Left kidney (tissue), 1 donor: ENCODE measurements at regions not wholly inside any gene's neighbourhood (a gene's known extent, or its start where the extent isn't known, plus 50 kb on each side); places are given as distances from the start of the nearest gene placed in this dataset.

Experiments used
- DNase-seq: peaks from one replicate; pipeline ENCODE4 v3.0.0-alpha.2; 2013

DNA sequence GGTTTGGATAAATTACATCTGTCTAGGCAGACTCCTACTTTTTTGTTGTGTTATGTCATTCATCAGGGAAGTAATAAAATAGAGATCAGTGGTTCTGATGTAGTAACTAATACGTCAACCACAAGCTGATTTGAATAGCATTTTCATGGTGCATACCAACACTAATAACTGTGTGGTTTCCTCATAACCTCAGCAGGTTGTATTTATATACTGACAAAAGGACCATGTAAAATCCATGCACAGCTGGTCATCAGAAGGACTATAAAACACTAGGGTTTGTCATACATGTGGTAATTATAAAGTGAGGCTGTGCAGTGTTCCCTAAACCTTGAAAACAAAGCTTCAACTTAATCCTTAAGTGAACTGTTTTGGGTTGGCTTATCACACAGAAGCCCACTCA lies 216.8 kb upstream of the RBMS3 start:
- DNase-seq = no peak

DNA sequence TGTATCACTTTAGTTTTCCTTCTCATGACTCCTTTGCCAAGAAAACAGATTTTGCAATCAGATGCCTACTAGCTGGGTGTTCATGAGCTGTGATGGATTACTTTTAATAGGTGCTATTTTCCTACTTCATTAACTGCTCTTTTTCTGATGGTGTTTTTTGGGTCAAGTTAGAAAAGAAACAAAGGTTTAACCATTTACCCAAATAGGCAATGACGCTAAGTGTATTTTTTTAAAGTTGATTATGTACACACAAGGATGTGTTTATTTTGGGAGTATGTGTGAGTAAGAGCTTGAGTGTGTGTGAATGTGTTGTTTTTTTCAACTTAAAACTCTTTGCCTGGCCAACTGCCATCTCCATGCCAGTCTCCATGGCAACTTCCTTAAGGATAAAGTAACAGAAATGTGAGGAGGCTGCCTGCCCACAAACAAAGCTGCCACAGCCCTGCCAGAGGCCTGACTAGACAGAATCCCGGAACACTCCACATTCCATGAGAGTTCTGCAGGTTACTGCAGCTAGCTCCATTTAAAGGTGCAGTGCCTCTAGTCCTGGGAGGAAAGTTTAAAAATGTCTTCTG lies 215.6 kb upstream of the RBMS3 start:
- DNase-seq = peak; percentile 85

DNA sequence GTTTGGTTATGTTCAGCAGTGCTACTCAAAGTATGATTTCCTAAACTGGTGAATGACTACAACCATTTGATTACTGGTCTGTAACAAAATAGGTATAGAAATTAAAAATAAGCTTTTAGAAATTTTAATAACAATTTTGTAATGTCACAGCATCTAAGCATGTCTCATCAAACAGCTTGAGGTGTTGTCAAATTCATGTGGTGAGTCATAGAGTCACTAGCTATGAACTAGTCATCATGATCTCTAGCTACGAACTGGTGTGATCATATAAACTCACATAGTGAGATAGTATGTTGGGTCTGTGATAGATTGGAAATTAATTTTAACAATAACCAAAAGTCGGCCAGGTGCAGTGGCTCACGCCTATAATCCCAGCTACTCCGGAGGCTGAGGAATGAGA lies 213.9 kb upstream of the RBMS3 start:
- DNase-seq = no peak

DNA sequence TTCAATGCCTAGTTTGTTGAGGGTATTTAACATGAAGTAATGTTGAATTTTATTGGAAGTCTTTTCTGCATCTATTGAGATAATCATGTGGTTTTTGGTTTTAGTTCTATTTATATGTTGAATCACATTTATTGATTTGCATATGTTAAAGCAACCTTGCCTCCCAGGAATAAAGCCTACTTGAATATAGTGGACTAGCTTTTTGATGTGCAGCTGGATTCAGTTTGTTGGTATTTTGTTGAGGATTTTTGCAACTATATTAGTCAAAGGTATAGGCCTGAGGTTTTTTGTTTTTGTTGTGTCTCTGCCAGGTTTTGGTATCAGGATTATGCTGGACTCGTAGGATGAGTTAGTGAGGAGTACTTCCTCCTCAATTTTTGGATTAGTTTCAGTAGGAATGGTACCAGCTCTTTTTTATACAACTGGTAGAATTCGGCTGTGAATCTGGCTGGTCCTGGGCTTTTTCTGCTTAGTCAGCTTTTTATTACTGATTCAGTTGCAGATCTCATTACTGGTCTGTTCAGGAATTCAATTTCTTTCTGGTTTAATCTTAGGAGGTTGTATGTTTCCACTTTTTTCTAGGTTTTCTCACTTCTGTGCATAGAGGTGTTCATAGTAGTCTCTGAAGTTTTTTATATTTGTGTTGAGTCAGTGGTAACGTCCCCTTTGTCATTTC lies 209.8 kb upstream of the RBMS3 start:
- DNase-seq = no peak

DNA sequence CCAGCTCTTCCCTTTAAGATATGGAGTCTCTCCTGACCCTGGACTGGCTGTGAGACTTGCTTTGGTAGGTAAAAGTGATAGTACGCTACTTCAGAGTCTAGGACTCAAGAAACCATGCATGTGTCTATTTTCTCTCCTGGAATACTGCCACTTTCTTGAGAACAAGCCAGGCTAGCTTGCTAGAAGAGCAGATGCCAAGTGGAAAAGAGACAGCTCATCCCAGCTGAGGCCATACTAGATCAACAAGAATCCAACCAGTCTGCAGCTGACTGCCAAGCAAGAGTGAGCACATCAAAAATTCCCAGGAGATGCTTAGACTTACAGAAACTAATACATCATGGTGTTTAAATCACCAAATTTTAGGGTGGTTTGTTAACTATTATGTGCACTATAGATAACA lies 208.3 kb upstream of the RBMS3 start:
- DNase-seq = no peak

DNA sequence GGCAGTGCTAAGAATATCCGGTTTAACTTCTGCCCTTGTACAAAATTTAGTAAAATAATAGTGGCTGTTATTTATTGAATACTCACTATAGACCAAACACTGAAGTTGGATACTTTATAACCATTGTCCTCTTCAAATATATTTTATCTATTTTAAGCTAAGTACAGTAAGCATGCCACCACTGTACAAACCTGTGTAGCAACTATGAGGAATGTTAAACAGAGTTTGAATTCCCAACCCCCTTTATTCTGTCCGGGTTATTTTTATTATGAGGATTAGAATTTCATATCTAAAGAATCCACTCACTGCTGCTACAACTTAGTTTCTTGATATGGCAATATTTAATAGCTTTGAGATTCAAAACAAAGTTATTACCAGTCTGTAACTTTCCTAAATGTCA lies 203.5 kb upstream of the RBMS3 start:
- DNase-seq = no peak

DNA sequence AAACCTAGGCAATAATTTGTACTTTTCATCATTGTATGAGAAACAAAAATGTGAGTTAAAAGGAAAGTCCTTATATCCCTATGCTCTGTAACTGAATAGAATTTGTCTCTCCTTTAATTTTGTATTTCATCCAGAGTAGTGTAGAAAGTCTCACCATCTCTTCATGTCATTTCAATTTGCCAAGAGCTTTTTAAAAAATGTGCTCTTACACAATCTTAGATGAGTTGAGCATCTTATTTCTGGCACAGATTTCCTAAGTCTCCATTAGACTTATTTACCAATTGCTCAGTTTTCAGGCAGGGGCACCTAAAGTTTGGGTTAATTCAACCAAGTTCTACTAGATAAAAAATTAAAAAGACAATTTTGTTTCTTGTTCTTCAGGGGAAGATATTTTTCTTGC lies 201.5 kb upstream of the RBMS3 start:
- DNase-seq = no peak

DNA sequence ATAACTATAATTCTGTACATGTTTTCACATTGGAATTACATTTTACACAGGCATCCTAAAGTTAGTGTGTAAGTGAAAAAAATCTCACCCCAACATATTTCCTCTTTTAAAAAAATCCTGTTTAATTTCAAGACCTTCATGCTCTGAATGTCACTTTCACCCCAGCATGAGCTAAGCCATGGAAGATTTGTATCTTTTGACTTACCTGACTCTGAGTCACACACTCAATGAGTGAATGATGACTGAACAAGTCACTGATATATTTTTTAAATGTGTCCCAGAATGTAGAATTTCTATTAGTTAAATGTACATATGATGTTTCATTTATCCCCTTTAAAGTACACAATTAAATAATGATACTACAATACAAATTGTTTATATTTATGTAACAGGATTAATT lies 199.9 kb upstream of the RBMS3 start:
- DNase-seq = no peak

DNA sequence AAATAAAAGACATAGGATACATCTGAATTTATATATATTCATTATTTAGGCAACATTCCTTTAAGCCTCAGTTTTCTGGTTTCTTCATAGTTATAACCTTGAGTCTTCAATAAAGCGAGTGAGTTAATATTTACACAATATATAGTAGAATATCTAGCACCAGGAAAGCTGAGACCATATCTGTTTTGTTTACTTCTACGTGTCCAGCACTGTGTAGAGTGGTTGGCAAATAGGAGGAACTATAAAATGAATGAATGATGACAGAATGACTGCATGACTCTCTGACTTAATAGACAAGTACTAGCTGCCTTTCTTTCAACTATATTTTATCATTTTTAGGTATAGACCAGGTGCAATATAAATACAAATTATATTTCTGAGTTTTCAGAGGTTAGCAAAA lies 197.8 kb upstream of the RBMS3 start:
- no peak for DNase-seq

DNA sequence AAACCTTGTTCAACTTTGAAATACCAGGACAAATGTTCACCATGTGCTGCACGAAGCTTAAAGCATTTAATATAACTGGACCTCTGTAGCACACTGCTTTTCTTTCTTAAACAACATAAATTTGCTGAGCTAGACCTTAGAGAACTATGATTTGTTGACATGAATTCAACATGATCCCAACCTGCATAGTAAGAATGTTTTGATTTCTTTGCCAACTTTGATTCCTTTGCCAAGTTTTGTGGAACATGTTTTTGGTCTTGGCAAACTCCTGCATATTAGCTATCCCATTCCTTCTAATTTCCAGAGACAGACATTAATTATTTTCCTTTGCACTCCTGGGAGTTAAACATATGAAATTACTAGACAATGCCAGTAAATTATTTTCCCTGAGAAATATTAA lies 197.2 kb upstream of the RBMS3 start:
- DNase-seq = no peak

DNA sequence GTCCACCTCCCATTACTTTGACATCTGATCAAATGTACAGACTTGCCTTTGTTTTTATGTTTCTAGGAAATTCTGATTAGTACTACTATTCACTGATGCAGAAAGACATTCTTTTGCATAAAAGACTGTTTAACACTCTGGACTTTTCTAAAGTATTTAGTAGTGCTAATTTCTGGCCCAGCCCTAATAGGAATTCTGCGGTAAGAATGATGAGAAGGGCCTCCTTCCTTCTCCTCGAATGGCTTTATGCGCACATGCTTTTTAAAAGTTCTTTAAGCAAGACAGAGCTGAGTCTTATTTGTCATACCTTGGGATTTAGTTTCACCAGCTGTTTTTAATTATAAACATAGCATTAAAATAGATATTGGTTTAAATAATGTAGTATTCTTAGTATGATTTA lies 192.3 kb upstream of the RBMS3 start:
- no peak for DNase-seq

DNA sequence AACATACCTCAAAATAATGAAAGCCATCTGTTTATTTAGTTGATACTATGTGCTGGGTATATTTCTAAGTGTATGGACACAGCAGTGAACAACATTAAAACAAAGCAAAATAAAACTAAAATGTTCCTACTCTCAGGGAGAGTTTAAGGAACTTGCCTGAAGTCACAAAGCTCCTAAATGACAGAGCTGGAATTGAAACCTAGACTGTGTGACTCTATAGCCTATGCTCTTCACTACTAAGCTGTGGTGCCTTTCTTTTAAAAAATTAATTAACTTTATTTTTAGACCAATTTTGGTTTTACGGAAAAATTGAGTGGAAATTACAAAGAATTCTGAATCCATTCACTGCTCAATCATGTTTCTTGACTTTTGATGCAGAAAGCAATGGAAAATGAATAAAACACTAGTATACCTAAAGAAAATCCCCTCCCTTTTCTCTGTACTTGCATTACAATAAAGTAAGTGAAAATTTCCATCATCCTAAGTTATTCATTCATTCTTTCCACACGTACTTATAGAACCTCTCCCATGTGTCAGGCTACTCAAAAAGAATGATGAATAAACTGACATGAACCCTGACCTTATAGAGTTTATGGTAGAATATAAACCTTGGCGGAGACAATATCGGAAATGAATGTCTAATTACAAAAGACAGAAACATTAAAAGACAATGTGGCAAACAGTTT lies 189.8 kb upstream of the RBMS3 start:
- DNase-seq = no peak

DNA sequence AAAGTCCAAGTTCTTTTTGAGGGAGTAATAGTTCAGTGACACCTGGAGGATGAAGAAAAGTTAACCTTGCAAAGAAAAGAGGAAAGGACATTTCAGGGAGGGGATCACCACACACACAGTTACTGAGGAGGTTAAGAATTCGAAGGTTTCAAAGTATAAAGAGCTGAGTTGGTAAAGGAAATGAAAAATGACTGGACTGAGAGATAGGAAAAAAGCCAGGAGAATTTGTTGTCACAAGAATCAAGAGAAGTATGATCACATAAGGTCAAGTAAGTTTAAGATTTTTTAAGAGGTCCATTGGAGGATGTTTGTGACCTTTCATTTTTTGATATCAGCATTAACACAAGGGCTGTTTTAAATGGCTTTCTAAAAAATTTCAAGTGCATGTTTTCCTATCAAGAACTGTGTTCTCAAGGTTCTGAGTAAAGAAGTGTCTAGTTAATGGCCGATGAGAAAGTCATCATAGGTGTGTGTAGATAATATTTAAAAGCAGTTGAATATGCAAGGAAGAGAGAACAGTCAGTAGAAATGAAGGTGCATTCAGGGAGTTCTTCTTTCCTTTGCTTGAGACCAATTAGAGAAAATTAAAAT lies 189.2 kb upstream of the RBMS3 start:
- no peak for DNase-seq

DNA sequence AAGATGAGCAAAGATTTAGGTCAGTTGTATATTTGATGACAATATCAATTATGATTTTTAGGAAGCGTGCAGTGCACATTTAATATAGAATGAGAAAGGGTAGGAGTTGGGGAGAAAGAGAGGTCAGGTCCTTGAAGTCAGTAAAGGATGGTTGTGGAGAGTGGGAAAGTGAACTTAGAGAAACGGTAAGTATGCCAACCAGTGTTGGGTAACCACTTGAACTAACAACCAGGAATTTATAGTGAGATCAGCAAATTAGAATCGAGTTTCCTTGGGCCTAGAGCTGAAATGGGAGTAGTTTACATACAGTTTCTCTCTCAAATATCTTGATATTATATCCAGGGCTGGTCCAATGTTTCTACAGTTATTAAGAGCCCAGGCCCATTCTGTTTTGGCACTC lies 188.5 kb upstream of the RBMS3 start:
- DNase-seq = no peak

DNA sequence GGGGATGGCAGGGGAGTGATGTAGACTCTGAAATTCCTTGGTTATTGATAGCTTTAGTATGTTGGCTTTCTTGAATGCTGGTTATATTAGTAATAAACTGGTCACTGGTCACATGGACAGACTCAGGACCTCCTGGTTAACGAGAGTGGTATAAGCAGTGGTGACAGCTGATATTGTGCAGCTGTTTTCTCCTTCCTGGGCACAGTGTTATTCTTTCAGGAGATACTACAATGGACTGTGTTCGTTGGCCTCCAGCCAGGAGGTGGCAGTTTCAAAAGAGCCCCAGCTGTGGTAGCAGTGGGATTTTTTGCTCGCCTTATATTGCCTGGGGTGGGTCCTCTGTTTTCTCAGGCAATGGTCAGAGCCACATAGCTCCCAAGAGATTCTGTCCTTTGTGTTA lies 181.6 kb upstream of the RBMS3 start:
- peak; percentile 10 for DNase-seq

DNA sequence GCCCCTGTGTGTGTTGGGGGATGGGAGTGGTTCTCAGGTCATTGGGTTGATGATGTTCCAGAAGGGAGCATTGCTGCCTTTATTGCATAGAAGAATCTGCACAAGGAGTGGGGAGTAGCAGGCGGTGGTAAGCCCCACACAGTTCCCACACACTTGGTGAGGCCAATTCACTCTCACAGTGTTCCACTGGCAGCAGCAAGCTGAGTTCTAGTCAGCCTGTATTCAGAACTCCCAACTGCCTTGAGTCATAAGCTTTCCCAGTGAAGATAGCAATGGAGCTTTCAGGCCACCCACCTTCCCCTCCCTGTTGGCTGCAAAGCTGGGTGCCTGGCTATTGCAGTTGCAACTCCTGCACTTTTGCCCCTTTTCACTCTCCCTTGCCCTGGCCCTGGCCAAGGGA lies 181.1 kb upstream of the RBMS3 start:
- no peak for DNase-seq

DNA sequence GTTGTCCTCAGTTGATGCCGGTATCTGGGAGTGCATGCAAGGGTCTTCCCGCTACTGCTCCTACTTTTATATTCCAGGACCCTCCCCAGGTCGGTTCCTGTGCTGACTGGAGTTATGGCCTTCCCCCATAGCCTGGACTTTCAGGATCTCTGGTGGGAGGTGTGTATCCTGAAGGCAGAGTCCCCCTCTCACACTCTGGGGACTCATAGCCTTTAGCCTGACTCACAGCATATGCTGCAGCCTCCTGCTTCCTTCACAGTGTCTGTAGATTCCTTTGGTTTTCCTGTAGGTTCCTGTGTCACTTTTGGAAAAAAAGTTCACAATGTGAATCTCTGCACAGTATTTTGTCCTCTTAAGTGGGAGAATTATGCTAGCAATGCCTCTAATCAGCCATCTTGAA lies 180.6 kb upstream of the RBMS3 start:
- no peak for DNase-seq

DNA sequence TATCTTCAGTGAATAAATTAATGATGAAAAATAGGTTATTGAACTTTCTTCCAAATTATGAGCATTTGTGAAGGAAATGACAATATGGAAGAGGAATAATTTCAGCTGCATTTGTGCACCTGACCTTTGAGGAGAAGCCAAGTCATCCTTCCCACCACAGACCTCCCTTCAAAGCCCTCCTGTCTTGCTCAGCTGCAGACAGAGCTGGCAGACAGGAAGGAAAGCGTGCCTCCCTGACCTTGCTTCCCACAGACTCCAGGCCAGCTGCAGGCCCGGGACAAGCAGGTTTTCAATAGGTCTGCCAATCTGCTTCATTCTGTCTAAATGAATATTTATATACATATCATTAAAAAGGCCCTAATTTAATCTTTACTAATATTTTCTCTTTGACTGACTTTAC lies 152.9 kb upstream of the RBMS3 start:
- DNase-seq = no peak

DNA sequence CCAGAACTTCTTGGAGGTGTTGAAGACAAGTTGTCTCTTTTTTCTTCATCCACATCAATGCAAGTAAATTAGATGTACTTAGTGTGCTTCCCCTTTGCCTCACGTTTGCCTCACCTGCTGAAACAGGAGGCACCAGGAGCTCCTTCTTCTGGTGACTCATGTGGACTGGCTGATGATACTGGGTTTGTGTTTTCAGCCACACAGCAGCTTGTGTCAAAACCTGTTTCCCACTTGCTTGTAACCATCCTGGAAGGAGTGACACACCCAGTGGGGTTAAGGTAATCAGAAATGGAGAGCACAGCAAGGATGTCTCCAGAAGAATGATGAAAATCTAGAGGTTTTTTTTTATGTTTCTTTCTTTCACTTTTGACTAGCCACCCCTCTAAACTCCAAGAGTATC lies 143.3 kb upstream of the RBMS3 start:
- no peak for DNase-seq

DNA sequence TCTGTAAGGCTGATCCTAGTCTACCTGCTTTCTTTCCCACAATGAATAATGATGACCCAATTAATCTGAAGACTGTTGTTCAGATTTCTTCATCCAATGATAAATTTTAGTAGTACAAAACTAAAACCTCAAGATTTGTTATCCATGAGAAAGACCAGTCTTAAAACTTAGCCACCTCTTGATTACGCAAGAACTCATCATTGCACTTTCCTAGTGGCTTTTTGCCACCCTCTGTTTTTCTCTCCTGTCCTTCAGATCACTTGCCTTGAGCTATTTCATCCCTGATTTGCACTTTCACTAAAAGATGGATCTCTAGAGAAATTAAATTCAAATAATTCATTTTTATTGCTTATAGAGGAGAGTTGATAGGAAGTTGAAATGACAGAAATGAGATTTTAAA lies 142.7 kb upstream of the RBMS3 start:
- no peak for DNase-seq

DNA sequence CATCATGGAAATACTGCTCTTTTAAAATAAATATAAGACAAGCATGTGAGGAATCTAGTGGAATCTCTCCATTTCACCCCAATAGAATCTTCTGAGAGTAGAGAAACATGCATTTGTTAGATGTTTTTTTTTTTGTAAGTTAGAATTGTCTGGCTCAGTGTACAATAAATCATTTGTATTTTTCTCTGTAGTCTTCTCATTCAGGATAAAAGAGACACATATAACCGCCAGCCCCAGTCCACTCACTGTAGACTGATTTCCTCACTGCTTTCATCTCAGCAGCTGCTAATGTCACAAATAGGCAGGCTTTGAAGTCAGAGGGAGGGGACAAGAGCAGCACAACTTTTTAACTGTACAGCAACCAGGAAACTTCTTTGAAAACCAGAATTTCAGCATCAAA lies 140.2 kb upstream of the RBMS3 start:
- peak; percentile 56 for DNase-seq

DNA sequence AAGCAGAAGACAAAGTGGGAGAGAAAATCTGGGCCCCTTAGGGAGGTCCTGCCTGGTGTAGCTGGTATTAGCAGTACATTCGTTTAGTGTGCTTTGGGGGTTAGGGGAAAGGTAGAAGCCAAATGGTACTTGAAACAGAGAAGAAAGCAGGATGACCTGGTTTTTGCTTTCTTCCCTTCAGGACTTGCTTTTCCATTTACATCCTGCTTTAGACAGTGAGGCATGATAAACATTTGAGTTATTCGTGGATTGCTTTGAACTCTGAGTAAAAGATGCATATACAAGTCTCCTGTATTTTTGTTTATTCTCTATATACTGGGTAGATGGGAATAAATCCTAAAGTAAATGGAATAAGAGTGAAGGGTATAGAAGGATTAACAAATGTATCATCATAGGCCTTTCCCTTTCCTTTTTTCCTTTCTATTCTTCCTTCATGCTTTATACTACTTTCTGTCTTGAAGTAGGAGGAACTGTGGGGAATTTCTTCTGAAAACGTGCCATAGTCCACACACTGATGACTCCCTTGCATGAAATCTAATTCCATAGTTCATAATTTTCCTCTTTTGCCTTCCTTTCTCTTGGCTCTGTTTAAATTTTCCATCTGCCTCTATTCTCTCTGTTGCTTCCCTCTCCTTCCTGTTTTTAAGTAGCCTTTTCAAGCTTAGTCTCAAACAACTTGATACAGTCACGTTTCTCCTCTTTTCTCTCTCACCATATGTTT lies 139.5 kb upstream of the RBMS3 start:
- no peak for DNase-seq

DNA sequence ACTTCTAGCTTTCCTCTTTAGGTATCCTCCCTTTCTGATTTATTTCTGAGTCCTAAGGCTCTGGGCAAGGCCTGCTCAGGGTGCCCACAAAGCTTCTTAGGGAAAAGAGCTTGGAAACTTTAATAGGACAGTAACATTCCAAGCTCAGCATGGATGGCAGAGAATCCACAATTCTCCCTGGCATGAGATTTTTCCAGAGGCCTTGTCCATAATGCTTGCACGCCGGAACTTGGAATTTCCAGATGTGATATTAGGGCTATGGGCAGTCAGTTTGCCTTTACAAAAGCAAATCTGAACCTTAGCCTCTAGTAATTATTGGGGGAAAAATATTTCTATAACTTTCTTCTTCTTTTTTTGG lies 139.0 kb upstream of the RBMS3 start:
- no peak for DNase-seq
